Left ventricle myocardium inferior (tissue), 1 donor: ENCODE measurements at regions not wholly inside any gene's neighbourhood (a gene's known extent, or its start where the extent isn't known, plus 50 kb on each side); places are given as distances from the start of the nearest gene placed in this dataset.

Experiments
- DNase-seq: peaks from one replicate; pipeline ENCODE4 v3.0.0-alpha.2; 2020
- H3K27ac ChIP-seq: fragments of 200-600 bp; replicated peaks from 2 replicates; pipeline ENCODE4 v1.8.0; 2021
- H3K27me3 ChIP-seq: fragments of 200-600 bp; 2 replicates; pipeline ENCODE4 v1.8.0; 2021; ENCODE audit warnings: low read depth
- H3K36me3 ChIP-seq: fragments of 200-600 bp; 2 replicates; pipeline ENCODE4 v1.8.0; 2021
- H3K4me1 ChIP-seq: fragments of 200-600 bp; 2 replicates; pipeline ENCODE4 v1.8.0; 2021
- H3K4me3 ChIP-seq: fragments of 200-600 bp; 2 replicates; pipeline ENCODE4 v1.8.0; 2021; ENCODE audit warnings: mild to moderate bottlenecking, moderate library complexity
- H3K9me3 ChIP-seq: fragments of 200-600 bp; replicated peaks from 2 replicates; pipeline ENCODE4 v1.8.0; 2021
- CTCF ChIP-seq: fragments of 200-600 bp; IDR thresholded peaks from 2 replicates; pipeline ENCODE4 v1.8.0; 2021; ENCODE audit warnings: antibody characterized with exemption, mild to moderate bottlenecking, borderline replicate concordance
- intact Hi-C: fragments of 100-400 bp; cut with micrococcal nuclease; formaldehyde crosslinking; loops from one replicate; pipeline ENCODE4 v1.11.0; 2022
- donor health status: DM: no; HTN: yes; CAD: no; lungs with severe emphysema.

GRCh38 chr18:67142604-67143003, 373.9 kb downstream of the DSEL start:
- Histone ChIP-seq H3K27me3 (no peaks in the 10 kb centered on the region), H3K36me3 (no peaks in the 10 kb centered on the region), H3K9me3 (no peaks in the 10 kb centered on the region), H3K4me1 (no peaks in the 10 kb centered on the region), H3K27ac (no peak overlapping the region), H3K4me3 (no peak overlapping the region)
- intact Hi-C loops = no loop called here
- no peak for TF ChIP-seq CTCF
- DNase-seq = no peak

GRCh38 chr18:67140495-67140894, 376.0 kb downstream of the DSEL start:
- TF ChIP-seq CTCF = no peak
- H3K9me3 ChIP-seq = no peaks in the 10 kb centered on the region
- intact Hi-C loops = no loop called here

GRCh38 chr18:67139899-67140298, 376.6 kb downstream of the DSEL start:
- Histone ChIP-seq H3K4me1 (no peaks in the 10 kb centered on the region), H3K9me3 (no peaks in the 10 kb centered on the region), H3K4me3 (no peak overlapping the region), H3K27me3 (no peaks in the 10 kb centered on the region), H3K27ac (no peak overlapping the region), H3K36me3 (no peaks in the 10 kb centered on the region)
- DNase-seq = no peak
- intact Hi-C loops = no loop called here
- no peak for TF ChIP-seq CTCF

More at GRCh38 chr18:67140495-67140894, 376.0 kb downstream of the DSEL start:
- Histone ChIP-seq H3K4me1 (no peaks in the 10 kb centered on the region), H3K4me3 (no peak overlapping the region), H3K27me3 (no peaks in the 10 kb centered on the region), H3K27ac (no peak overlapping the region), H3K36me3 (no peaks in the 10 kb centered on the region)
- no peak for DNase-seq

GRCh38 chr18:67135981-67136380, 380.5 kb downstream of the DSEL start:
- H3K9me3 ChIP-seq = no peaks in the 10 kb centered on the region
- no peak for DNase-seq
- H3K36me3 ChIP-seq = no peaks in the 10 kb centered on the region
- no peak overlapping the region for H3K27ac ChIP-seq
- no peaks in the 10 kb centered on the region for H3K4me1 ChIP-seq
- intact Hi-C loops = no loop called here
- H3K4me3 ChIP-seq = no peak overlapping the region
- no peak for TF ChIP-seq CTCF
- no peaks in the 10 kb centered on the region for H3K27me3 ChIP-seq

- intact Hi-C loops = no loop called here
- DNase-seq = no peak
These were observed 381.6 kb downstream of the DSEL start for GRCh38 chr18:67134911-67135310.

More at GRCh38 chr18:67134911-67135310, 381.6 kb downstream of the DSEL start:
- no peak overlapping the region for H3K4me3 ChIP-seq
- H3K4me1 ChIP-seq = no peaks in the 10 kb centered on the region
- no peak for TF ChIP-seq CTCF
- no peaks in the 10 kb centered on the region for H3K27me3 ChIP-seq
- no peaks in the 10 kb centered on the region for H3K9me3 ChIP-seq
- no peak overlapping the region for H3K27ac ChIP-seq
- H3K36me3 ChIP-seq = no peaks in the 10 kb centered on the region
